Gastroesophageal sphincter (tissue), 3 donors: ENCODE measurements at regions not wholly inside any gene's neighbourhood (a gene's known extent, or its start where the extent isn't known, plus 50 kb on each side); places are given as distances from the start of the nearest gene placed in this dataset.

ENCODE experiments used
- POLR2AphosphoS5 ChIP-seq: sonication (generic); formaldehyde crosslinking; IDR thresholded peaks from one replicate; pipeline ENCODE4 v1.6.1; 2017; ENCODE audit warnings: antibody characterized with exemption
- TF ChIP-seq, protein P1 (sequence below), 4 experiments: fragments of 200-600 bp in 2 of 4; fragments of 450-650 bp in 2 of 4; sonication (generic) in 1 of 4; IDR thresholded peaks; one replicate each; pipeline ENCODE4 v1.5.1; 2017 to 2019; ENCODE audit warnings: antibody characterized with exemption in 4 of 4, mild to moderate bottlenecking in 2 of 4, moderate library complexity in 2 of 4

DNA sequence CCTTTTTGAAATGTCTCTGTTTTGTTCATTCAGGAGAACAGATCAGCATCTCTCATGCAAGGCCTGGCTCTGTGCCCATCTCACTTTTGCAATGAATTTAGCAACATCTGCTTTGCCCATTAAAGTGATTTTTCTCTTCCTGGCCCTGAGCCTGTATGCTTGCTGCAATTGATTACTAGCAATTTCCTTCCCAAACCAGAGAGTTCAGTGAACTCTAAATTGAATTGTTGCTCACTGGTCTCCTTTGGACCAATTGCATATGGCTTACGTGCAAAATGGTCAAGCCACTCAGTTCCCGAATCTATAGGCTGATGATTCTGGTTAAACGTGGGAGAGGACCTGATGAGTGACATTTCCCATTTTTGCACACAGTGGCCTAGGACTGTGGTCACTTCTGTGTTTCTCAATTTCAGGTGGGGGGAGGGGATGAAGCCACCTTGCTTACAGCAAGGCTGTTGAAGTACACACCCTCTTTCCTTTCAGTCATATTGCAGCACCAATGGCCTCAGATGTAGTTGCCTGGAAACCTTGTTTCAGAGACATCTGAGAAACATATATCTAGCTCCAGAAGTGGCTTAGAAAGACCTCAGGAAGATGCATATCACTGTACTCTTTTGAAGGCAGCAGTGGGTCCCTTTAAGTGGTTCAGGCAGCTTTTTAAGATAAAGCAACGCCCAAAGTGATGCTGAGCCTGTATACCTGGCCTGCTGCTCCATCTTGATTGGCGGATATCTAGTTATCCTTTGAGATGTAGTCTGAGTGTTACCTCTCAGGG lies 201.4 kb downstream of the PTEN start:
- TF ChIP-seq, protein P1, sequence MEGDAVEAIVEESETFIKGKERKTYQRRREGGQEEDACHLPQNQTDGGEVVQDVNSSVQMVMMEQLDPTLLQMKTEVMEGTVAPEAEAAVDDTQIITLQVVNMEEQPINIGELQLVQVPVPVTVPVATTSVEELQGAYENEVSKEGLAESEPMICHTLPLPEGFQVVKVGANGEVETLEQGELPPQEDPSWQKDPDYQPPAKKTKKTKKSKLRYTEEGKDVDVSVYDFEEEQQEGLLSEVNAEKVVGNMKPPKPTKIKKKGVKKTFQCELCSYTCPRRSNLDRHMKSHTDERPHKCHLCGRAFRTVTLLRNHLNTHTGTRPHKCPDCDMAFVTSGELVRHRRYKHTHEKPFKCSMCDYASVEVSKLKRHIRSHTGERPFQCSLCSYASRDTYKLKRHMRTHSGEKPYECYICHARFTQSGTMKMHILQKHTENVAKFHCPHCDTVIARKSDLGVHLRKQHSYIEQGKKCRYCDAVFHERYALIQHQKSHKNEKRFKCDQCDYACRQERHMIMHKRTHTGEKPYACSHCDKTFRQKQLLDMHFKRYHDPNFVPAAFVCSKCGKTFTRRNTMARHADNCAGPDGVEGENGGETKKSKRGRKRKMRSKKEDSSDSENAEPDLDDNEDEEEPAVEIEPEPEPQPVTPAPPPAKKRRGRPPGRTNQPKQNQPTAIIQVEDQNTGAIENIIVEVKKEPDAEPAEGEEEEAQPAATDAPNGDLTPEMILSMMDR (IDR thresholded peaks at IDR 0.05) = no peak
- peak; percentile 54 for TF ChIP-seq POLR2AphosphoS5
